GM19438 (cell line): ENCODE measurements at regions not wholly inside any gene's neighbourhood (a gene's known extent, or its start where the extent isn't known, plus 50 kb on each side); places are given as distances from the start of the nearest gene placed in this dataset.
A peak's percentile ranks its signal among the peaks of the same experiment; 100 is the strongest.

Experiments
- ATAC-seq: cut with Tn5 transposase; IDR thresholded peaks from one replicate; pipeline ENCODE4 v1.9.1; 2021; ENCODE audit warnings: low read depth; ENCODE audit not compliant: unreplicated experiment

DNA sequence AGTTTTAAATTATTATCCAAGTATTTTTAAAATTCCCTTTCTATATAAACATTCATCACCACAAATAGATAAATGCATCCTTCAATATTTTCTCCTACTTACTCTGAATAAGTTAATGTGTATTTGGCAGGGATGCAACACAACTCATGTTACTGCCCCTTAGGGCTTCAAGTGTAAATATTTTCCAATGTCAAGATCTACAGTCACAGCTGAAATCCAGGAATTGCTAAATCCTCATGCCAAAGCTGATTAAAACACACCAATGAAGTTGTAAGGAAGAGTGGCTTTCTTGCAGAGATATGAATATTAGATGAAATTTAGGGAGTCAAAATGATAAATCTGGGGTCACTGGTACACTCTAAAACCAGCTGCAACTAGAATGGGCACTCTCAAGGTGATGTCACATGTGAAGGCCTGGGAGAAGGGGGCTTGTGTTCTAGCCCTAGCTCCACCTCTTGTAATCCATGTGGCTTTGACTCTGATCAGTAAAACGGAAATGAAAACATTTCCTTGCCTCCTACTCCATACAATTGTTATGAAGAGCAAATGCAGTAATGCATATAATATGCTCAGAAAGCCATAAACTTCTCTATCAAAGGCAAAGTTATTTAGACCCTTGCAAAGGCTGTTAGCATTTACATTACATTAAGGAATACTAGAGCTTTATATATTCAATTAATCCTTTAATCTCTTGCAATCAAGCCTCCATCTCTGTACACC, 228.1 kb upstream of the NFE2L3 start:
- no peak for ATAC-seq

DNA sequence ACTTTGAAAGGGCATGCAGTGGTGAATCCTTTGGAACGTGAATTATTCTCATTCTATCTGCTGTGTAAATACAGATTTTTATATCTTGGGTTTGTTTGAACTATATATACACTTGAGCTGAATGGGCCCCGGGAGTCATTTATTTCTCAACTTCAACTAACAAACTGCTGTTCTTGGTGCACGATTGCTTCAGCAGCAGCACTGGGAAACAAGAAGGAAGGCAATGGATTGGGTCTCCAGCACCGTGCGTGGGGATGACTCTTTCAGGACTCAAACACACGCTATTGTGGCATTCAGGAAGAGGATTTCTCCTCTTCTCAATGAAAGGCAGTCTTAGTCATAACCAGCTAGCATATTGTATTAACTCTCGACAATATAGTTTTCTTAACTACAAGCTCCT, 226.0 kb upstream of the NFE2L3 start:
- no peak for ATAC-seq

DNA sequence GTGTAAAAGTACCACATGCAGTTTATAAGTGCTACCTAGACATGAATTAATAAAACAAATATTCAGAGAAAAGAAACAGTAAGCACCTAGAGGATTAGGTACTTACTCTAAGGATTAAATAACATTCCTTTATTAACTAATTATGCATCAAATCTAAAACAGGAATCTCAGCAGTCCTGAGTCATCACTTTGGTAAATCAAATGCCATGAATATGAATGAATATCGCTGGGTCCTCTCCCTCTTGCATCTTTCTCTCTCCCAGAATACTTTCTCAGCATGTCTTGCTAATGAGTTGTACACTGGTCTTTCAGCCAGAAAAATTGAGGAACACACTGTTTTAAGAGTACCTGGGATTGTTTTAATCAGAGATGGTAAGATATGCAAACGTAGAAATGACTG, 225.5 kb upstream of the NFE2L3 start:
- ATAC-seq, result no peak

DNA sequence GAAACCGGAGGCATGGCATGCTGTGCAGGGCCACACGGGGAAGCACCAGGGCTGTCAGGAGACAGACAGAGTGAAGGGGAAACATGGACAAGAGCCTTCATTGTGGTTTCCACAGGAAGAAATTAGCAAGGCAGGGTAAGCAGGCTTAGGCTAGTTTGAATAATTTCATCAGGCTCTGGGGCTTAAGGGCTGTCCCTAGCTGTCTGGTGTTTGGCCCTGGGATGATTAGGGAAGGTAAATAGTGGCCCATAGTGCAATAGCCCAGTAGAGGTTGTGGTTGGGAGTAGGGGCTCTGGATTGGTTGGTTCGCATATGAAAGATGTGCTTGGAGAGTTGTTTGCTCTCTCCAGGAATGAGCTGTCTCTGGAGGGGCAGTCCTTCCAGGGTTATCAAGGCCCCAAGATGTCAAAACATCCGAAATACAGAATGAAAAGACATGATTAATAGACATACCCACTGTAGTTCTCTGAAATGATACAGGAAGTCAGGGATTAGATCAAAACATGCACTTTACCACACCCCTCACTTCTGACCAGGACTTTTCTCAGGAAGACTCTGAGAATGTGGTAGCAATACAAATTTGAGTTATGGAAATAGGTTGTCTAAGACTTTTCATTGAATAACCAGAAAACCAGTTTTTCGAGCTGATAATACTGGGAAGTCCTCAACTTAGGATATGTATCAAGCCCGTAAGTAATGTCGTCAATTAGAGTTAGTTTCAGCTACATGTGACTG, 224.9 kb upstream of the NFE2L3 start:
- ATAC-seq, result no peak

DNA sequence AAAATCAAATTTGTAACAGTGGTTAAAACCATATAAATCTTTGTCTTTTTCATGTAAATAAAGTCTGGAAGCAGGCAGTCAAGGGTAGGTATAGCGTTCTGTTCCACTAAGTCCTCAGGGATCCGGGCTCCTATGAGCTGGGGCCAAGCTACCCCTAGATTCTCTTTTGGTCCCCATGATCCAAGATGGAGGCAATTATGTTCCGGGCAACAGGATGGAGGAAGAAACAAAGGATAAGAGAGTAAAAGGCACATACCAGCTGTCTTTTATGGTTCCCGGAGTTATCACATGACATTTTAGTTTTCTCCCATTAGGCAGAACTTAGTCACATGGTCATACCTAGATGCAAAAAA, 224.4 kb upstream of the NFE2L3 start:
- no peak for ATAC-seq

GRCh38 chr7:25928549-25929330, 223.3 kb upstream of the NFE2L3 start:
- no peak for ATAC-seq

- ATAC-seq, result no peak
Measured at GRCh38 chr7:25929448-25929847, 222.6 kb upstream of the NFE2L3 start.

GRCh38 chr7:25930492-25931048, 221.4 kb upstream of the NFE2L3 start:
- ATAC-seq, result no peak

DNA sequence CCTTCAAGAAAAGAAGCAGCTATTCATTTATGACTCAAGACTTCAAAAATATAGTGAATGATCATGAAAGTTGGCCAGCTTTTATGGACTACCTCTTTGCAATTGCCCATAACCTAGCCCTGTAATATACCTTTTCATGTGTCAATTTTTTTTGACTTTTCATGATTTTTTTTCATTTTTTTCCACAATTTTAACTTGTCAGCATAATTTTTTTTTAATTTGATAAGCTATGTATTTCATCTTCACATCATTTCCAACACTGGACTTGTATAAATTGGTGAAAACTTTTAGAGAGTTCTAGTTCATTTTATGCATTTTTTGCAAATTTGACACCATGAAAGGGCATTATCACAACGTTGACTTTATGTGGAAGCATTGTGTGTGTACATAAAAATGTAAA, 220.8 kb upstream of the NFE2L3 start:
- ATAC-seq, result no peak

DNA sequence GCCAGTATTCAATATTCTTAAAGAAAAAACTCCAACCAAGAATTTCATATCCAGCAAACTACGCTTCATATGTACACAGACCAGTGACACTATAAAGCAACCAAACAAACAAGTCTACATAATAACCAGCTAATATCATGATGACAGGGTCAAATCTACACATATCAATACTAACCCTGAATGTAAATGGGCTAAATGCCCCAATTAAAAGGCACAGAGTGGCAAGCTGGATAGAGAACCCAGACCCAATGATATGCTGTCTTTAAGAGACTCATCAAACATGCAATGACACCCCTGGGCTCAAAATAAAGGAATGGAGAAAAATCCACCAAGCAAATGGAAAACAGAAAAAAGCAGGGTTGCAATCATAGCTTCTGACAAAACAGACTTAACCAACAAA, 218.1 kb upstream of the NFE2L3 start:
- ATAC-seq, result no peak

DNA sequence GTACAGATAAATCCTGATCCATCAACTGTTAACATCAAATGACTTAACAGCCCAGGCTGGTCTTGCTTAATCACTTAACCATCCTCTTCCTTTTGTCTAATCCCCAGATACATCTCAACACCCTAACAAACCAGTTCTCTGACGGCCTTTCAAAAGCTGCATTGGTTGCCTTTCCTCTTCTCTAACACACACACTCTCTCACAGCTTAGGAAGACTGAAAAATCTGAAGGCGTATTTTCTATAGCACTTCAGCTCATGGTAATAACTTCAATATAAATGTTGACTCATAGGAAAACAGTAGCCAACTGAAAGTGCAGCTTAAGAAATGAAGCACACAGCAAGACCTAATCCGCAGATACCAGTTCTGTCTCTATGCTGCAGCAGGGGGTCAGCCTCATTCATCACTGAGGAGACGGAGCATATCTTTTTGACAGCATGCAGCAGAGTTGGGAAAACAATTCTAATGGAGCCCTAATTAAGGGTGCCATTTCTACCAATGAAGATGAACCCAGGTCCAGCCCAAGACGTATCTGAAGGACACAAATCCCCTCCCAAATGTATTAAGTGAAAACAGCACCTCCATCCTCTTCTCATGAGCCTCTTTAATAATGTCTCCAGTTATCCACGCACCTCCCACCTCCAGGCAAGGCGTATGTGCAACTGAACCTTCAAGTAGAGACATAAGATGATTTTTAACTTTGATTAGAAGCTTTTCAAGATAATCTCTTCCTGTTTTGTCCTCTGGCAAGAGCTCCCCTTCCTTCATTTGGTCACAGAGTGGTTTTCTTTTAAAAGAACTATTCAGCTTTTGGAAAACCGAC, 211.7 kb upstream of the NFE2L3 start:
- ATAC-seq, result no peak

DNA sequence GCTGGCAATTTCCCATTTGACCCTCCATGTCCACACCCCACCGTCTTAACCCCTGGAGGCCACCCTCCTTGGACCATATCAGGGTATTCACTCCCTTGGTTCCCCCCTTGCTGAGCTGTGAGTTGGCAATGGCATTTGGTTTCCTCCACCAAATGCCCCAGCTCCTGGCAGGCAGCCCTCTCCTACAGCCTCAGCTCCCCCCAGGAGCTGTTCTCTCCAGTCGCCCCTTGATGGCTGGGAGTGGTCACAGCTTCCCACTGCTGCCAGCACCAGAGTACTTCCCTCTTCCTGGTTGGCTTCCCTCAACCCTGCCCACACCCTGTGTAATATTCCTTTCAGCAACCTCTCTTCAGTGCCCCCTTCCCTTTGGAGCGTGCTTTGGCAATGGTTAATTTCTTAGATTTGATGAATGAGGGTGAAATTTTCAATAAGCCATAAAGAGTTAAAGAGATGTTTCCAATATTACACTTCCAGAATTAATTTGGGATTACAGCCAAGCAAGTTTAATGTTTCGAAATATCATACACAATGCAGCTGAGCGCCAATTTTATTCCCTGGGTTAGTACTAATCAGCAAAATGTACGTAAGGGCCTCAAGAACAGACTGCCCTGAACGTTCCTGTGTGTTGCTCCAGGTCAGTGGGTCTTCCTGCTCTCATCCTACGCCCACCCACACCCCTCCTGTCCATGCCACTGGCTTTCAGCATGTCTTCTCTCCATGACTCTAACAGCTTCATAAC, 207.1 kb upstream of the NFE2L3 start:
- no peak for ATAC-seq

- ATAC-seq, result no peak
Measured at GRCh38 chr7:25945608-25946007, 206.4 kb upstream of the NFE2L3 start.

- no peak for ATAC-seq
Measured at GRCh38 chr7:25946181-25946580, 205.8 kb upstream of the NFE2L3 start.

GRCh38 chr7:25947669-25948516, 204.1 kb upstream of the NFE2L3 start:
- ATAC-seq, result no peak

GRCh38 chr7:25949736-25950487, 202.1 kb upstream of the NFE2L3 start:
- no peak for ATAC-seq

- peak; percentile 76 for ATAC-seq
Measured at GRCh38 chr7:25950488-25951413, 201.2 kb upstream of the NFE2L3 start.
